ENCODE measurements at regions not wholly inside any gene's neighbourhood (a gene's known extent, or its start where the extent isn't known, plus 50 kb on each side); places are given as distances from the start of the nearest gene placed in this dataset.
A peak's percentile ranks its signal among the peaks of the same experiment; 100 is the strongest.

DNA sequence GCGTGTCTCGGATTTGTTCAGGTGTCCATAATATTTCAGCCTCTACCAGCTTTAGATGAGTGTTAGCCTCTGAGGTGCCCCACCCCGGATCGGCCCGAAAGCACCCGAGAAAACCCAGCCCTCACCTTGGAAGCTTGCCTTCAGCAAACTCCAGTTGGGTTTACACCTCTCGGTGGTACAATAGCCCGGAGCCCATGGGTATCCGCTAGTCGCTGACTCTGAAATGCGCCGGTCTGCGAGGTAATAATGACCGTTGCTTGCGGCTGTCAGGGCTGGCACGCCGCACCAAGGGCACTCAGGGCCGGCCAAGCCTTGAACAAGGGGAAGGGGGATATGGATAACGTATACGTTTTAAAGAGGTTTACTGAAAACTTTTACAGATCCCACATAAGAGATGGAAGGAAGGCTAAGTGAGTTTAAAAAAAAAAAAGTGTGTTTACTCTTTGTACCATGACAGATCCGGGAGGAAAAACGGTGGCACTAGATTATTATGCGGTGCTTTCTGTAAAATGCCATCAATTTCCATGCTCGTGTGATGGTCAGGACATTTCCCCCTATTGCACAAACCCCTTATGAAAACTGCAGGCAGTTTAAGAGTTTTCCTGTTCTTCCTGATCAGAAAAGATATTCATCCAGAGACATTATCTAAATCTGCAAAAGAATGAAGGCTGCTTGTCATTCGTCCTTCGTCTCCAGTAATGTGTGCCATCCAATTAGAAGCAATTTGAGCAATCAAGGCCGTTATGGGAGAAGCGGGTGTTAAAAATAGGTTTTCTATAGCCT, 124.2 kb downstream of the TMEM161B start:
- no peak for DNase-seq (ENCODE audit: low read depth)
- in situ Hi-C loops (cut with HindIII; ENCODE audit: low pct_unique_long_range_greater_than_20kb, low sequenced_read_pairs), result loop anchor here (25.0 kb wide), 1 partner anchor 543 kb away; no protein-coding TSS in a partner anchor

DNA sequence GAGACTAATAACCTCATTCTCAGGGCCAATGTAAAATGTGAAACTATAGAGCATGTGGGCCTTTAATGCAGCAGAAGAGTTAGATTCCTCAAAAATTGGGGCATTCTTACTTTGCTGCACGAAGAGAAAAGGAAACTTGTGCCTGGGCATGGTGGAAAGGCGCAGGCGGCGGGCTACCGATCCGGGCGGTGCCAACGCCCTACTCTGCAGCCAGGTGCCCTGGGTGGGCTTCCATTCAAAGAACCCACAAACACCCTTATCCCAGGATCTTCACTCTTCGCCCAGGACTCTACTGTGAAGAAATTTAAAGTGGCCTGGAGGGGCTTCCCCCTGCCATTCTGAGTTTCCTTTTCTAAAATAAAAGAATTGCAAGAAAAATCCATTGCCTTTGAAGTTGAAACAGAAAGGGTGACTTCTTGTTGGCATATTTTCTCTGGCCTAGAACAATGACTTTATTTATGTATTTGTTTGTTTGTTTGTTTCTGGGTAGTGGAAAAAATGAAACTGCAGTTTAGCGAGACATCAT, 124.9 kb downstream of the TMEM161B start:
- in situ Hi-C loops (cut with HindIII; ENCODE audit: low pct_unique_long_range_greater_than_20kb, low sequenced_read_pairs), result loop anchor here (25.0 kb wide), 1 partner anchor 544 kb away; no protein-coding TSS in a partner anchor
- DNase-seq (ENCODE audit: low read depth), result no peak

DNA sequence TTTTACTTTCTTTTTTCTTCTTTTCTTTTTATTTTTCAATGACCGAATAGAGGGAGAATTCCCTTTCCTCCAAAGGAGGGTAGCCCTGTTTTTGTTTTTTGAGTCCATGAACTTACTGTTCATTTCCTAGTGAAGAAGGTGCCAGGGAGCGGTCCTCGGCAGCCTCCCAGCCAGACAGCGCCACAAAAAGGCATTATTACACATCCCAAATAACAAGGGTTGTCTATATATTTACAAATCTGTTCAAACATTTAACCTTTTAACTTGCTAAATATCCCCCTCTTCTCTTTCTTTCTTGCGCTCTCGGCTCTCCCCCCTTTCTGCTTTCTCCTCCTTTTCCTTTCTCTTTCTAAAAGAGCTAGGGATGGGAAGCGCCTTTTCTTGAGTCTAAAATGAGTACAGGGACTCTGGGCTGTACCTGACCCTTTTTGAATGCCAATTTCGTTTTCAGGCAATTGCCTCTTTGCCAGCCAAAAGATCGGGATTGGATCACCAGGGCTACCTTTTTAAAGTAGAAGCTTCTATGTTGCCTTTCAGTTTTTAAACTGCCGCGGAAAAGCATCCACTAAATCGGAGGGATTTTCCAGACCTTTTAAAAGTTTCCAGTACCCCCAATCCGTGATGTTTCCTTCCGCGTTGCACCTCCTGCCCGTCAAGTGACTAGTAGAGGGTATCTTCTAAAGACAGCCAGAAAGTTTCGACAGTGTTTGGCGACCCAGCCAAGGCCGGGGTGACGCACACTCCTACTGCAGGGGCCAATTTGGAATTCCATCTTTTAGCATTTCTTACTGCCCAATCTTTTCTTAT, 125.6 kb downstream of the TMEM161B start:
- in situ Hi-C loops (cut with HindIII; ENCODE audit: low pct_unique_long_range_greater_than_20kb, low sequenced_read_pairs), result loop anchor here (25.0 kb wide), 1 partner anchor 544 kb away; no protein-coding TSS in a partner anchor
- no peak for DNase-seq (ENCODE audit: low read depth)

DNA sequence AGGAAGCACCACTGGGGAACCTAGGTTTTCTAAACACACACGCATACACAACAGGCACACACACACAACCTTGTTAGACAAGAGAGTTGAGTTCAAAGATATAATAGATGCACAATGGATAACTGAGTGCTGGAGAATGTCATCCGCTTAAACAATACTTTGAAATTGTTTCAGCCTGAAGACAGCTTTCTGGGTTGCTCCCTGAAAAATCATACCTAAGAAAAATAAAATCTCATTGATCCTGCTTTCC, 126.1 kb downstream of the TMEM161B start:
- in situ Hi-C loops (cut with HindIII; ENCODE audit: low pct_unique_long_range_greater_than_20kb, low sequenced_read_pairs), result loop anchor here (25.0 kb wide), 1 partner anchor 545 kb away; no protein-coding TSS in a partner anchor
- DNase-seq (ENCODE audit: low read depth), result no peak

DNA sequence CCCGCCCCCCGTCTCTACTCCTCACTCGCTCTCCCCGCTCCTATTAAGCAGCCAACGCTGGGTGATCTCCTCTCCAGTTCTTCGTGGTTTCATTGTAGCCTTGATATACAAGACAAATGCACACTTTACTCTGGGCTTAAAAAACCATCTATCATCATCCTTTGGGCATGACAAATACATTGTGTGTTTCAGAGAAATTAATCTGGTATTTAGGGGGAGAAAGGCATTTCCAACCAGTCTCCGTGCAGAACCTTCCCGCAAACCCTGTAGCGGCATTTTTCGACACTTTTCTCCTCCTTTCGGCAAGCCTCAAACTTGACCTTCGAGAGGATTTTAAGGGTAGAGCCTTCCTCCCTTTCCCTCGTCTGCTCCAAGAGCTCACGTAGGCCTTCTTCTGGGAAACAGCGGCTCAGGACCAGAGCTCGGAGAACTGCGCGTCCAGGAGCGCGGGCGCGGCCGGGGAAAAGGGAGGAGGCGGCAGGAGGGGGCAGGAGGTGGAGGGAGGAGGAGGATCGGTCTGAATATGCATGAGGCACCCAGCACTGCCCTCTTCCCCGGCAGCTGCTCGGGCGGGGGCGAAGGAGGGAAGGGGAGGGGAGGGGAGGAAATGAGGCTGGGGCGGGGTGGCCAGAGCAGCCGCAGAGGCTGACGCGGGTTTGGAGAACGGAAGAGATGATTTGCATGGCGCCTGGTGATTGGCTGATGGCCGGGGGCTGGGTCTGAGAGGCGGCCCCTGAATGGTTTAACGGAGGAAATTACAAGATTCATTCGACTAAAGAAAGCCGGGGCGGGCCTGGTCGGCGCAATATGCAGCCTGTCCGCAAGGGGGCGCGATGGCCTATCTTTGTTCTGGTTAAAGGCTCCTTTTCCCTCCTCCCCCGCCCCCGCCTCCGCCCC, 127.5 kb downstream of the TMEM161B start:
- in situ Hi-C loops (cut with HindIII; ENCODE audit: low pct_unique_long_range_greater_than_20kb, low sequenced_read_pairs), result loop anchor here (25.0 kb wide), 1 partner anchor 546 kb away; no protein-coding TSS in a partner anchor
- DNase-seq (ENCODE audit: low read depth), result peak; percentile 97

DNA sequence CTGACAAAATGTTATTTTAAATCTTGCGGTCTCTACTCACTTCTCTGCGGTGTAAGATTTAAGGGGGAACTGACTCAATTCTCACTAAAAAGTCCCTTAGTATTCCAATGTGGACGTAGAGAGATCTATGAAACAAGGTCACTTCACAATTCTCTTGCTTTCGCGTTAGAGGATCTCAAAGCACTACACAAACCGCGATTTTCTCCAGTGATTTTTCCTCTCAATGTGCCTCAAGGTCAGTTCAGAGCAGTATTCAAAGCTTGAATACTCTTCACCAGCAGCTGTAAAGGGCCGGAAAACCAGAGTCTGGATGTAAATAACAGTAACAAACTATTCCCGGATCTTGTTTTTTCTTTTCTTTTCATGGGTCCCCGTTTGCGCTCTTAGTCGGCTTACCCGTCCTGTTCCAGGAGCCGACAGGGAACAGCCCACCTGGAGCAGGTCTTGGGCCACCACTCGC, 128.2 kb downstream of the TMEM161B start:
- in situ Hi-C loops (cut with HindIII; ENCODE audit: low pct_unique_long_range_greater_than_20kb, low sequenced_read_pairs), result loop anchor here (25.0 kb wide), 1 partner anchor 547 kb away; no protein-coding TSS in a partner anchor
- no peak for DNase-seq (ENCODE audit: low read depth)

DNA sequence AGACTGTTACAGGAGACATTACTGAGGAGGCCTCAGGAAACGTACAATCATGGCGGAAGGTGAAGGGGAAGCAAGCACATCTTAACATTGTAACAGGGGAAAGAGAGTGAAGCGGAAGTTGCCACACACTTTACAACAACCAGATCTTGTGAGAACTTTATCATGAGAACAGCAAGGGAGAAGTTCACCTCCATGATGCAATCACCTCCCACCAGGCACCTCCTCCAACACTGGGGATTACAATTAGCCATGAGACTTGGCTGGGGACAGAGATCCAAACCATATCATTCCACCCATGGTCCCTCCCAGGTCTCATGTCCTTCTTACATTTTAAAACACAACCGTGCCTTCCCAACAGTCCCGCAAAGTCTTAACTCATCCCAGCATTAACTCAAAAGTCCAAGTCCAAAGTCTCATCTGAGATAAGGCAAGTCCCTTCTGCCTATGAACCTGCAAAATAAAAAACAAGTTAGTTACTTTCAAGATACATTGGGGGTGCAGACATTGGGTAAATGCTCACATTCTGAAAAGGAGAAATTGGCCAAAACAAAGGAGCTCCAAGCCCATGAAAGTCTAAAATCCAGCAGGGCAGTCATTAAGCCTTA, 138.3 kb downstream of the TMEM161B start:
- DNase-seq (ENCODE audit: low read depth), result no peak
- in situ Hi-C loops (cut with HindIII; ENCODE audit: low pct_unique_long_range_greater_than_20kb, low sequenced_read_pairs), result loop anchor here (25.0 kb wide), 1 partner anchor 557 kb away; no protein-coding TSS in a partner anchor

DNA sequence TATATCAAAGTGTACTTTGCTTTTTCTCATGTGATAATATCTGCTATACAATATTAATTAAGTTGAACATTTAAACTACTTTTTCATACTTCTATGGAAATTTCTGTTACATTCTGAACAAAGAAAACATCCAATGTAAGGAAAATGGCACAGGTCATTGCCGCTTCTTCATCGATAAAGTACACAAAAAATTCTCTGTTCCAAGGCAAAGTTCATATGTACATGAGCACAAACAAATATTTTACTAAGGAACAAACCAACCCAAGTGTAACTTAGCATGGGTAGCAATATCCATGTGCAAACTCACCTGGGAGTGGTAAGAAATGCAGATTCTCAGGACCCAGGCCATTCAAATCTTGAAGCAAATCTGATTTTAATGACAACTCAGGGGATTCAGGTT, 139.8 kb downstream of the TMEM161B start:
- in situ Hi-C loops (cut with HindIII; ENCODE audit: low pct_unique_long_range_greater_than_20kb, low sequenced_read_pairs), result loop anchor here (25.0 kb wide), 1 partner anchor 558 kb away; no protein-coding TSS in a partner anchor
- DNase-seq (ENCODE audit: low read depth), result no peak

DNA sequence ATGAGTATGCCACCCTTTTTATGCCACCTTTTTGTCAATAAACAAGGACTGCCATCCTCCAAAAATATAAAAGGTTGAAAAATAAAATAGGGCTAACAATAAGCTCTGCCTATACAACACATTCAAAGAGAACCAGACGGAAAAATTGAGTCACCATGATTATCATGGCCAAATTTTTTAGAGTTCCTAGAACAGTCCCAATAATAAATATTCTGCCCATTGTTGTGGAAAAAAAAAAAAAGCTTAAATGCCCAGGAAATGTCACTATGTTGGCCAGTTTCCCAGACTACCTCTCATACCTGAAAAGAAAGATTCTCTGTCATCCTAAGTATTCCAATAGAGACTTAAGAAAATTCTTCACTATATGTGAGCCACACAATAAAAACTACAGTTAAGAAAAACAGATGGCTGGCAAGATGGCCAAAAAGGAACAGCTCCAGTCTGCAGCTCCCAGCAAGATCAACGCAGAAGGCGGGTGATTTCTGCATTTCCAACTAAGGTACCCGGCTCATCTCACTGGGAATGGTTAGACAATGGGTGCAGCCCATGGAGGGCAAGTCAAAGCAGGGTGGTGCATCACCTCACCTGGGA, 149.0 kb downstream of the TMEM161B start:
- in situ Hi-C loops (cut with HindIII; ENCODE audit: low pct_unique_long_range_greater_than_20kb, low sequenced_read_pairs), result no loop called here
- DNase-seq (ENCODE audit: low read depth), result no peak

DNA sequence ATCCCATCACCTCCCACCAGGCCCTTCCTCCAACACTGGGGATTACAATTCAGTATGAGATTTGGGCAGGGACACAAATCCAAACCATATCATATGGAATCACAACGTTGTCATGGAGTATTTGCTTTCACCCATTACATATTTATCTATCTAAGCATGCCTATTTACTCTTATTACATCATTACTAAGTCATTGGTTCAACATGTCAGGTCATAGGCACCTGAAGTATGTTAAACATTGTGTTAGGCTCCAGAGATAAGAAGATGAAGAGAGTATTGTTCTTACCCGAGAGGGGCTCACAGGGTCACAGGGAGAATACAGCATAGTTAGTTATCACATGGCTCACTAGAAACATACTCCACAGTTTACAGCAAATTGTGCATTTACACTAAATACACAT, 150.5 kb downstream of the TMEM161B start:
- in situ Hi-C loops (cut with HindIII; ENCODE audit: low pct_unique_long_range_greater_than_20kb, low sequenced_read_pairs), result no loop called here
- no peak for DNase-seq (ENCODE audit: low read depth)

DNA sequence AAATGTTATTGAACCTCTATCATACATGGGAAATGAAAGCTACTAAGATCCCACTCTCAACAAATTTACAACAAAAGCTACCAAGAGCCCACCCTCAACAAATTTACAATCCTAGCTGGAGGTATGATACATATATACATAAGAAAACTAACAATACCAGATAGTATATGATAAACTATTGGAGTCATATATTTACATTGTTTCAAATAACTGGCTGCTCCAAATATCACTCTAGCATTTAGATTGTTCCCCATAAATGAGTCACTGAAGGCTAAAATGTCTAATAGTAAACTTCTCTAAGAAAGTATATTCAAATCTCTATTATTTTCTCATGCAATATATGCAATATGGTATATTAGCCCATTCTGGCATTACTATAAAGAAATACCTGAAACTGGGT, 151.1 kb downstream of the TMEM161B start:
- no peak for DNase-seq (ENCODE audit: low read depth)
- in situ Hi-C loops (cut with HindIII; ENCODE audit: low pct_unique_long_range_greater_than_20kb, low sequenced_read_pairs), result no loop called here

DNA sequence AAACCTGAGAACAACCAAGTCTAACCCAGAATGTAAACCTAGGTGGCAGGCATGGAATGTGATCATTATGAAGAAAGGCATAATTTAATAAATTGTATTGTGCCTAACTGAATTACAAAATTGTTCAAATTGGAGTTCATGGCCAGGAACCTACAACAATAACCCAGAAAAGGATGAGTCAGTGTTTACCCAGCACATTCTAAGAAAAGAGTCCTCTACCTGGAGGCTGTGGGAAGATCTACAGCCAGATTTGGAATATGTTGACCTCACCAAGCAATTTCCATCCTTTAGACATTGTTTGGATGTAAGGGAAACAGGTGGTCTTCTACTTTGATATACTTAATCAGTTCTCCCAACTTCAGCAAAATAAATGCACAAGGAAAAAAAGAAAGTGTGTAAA, 152.2 kb downstream of the TMEM161B start:
- in situ Hi-C loops (cut with HindIII; ENCODE audit: low pct_unique_long_range_greater_than_20kb, low sequenced_read_pairs), result no loop called here
- DNase-seq (ENCODE audit: low read depth), result no peak

DNA sequence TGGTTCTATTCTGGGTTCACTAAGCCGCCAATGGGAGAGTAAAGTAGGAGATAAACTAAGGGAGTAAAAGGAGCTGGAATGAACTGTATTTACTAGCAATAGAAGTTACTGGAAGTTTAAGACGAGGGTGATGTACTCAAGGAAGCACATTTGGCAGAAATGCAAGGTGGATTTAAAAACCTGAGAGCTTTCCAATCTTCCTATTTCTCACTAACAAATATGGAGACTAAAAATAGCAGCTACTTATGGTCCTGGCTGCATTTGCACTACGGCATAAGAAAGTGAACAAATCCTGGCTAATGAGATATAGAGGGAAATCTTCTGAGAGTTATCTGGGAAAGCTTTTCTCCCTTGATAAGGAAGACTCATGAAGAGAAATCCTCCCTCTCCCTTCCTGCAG, 153.4 kb downstream of the TMEM161B start:
- in situ Hi-C loops (cut with HindIII; ENCODE audit: low pct_unique_long_range_greater_than_20kb, low sequenced_read_pairs), result no loop called here
- no peak for DNase-seq (ENCODE audit: low read depth)

DNA sequence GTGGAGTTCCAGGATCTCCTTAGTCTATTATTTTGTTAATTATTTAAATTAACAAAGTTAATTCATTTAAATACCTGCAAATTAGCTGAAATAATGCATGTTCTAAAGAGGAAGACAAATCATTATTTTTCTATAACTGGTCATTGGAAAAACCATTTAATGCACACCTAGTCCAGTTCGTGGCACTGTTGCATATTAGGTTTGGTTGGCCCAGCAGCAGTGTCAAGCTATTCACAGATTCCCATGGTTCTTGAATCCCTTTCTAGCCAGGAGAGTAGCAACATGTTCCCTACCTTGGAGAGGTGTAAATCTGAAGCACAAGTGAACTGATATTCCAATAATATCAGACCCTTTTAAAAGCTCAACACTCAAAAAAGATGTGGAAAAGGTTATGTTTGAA, 155.2 kb downstream of the TMEM161B start:
- in situ Hi-C loops (cut with HindIII; ENCODE audit: low pct_unique_long_range_greater_than_20kb, low sequenced_read_pairs), result no loop called here
- no peak for DNase-seq (ENCODE audit: low read depth)

DNA sequence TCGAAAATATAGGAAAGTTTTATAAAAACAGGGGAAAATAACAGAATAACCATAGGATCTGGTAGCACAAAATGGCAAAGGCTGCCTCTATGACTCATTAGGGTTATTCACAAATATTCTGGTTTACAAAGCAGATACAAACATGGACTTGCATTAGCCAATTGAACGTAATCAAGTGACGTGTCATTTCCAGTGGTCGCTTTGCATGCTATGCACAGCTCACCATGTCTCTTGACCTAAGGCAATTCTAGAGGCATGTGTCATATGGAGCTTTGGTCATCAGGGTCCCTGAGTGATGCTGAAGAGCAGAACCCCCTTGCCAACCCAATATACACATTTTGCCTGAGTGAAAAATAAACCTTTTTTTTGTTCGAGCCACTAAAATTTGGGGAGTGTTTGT, 158.8 kb downstream of the TMEM161B start:
- DNase-seq (ENCODE audit: low read depth), result no peak

DNA sequence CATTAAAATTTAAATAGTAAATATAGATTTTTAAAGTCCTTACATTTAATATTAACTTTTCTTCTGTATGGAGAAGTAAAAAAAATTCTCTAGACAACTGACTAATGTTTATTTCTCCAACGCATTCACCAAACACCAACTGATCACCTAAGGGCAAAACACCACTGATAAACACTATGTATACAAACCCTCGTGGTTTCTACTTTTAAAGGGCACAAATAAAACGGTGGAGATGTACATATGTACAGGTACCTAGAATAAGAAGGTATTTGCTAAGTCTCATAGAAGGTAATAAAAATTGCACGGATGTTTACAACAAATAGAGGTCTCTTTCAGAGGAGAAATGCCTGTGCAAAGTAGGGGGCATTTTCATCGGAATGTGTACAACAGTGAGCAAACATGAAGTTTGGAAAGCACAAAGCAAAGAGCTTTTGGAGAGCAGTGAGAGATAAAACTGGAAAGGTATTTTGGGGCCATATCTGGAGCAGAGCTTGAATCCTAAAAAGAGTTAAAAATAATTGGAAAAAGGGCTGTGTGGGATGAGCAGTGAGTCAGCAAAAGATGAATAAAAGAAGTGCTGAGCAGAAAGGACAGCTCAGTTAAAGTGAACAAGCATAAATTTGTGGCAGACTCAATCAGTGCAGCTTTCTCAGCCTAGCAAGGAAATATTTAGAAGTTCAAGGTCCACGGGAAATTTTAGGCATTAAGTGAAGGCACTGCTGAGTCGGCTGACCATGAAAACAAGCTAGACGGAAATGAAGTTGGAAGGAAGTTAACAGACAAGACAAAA, 160.0 kb downstream of the TMEM161B start:
- in situ Hi-C loops (cut with HindIII; ENCODE audit: low pct_unique_long_range_greater_than_20kb, low sequenced_read_pairs), result no loop called here
- DNase-seq (ENCODE audit: low read depth), result peak; percentile 26

More for the DNA sequence above, 158.8 kb downstream of the TMEM161B start:
- in situ Hi-C loops (cut with HindIII; ENCODE audit: low pct_unique_long_range_greater_than_20kb, low sequenced_read_pairs), result no loop called here

Measured in Caki2 (cell line).